ENCODE measurements at regions not wholly inside any gene's neighbourhood (a gene's known extent, or its start where the extent isn't known, plus 50 kb on each side); places are given as distances from the start of the nearest gene placed in this dataset.

DNA sequence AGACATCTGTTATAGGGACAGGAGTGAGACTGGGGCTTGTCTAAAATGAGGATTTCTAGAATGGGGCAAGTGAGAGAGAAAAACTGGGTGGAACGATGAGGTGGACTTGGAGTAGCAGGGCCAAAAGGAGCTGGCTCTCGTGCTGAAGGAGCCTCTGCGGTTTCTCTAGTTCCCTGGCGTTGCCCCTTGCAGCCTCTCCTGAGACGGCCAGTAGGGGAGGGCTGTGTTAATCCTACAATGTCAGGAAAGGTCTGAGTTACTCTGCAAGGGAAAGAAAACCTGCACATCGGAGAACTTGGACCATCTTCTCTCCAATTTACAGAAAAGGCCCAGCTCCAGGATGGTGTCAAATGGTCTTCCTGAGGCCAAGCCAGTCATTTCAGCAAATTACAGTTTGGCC lies 963.8 kb upstream of the FLRT2 start:
- no peaks in the 10 kb centered on the region for H3K36me3 ChIP-seq (ENCODE audit: insufficient read depth)
- no peak overlapping the region for H3K4me2 ChIP-seq
- peaks cover 26% of the 10 kb centered on the region for H3K9me2 ChIP-seq (ENCODE audit: insufficient read depth)
- Mint-ChIP-seq H3K9me3 (no peaks in the 10 kb centered on the region; the same call in 2 of the 3 replicates), H3K4me1 (peaks cover 9% of the 10 kb centered on the region; the same call in 1 of the 3 replicates), H3K27me3 (ENCODE audit: insufficient read depth, low read depth, poor library complexity) (peaks cover 4% of the 10 kb centered on the region), H3K4me3 (no peak overlapping the region), H3K27ac (no peak overlapping the region), H3K36me3 (ENCODE audit: low read depth) (no peaks in the 10 kb centered on the region)
- no peak overlapping the region for H3K27ac ChIP-seq (ENCODE audit: low read depth)
- no peak overlapping the region for H3K4me3 ChIP-seq
- H3K4me1 ChIP-seq (ENCODE audit: insufficient read depth), result peaks cover 5% of the 10 kb centered on the region; the same call in 1 of the 2 replicates
- no peaks in the 10 kb centered on the region for H3K27me3 ChIP-seq (ENCODE audit: insufficient read depth)
- DNase-seq (ENCODE audit: low spot score) (peak; percentile 25), ATAC-seq (peak; percentile 38; the same call in 2 of the 3 replicates)
- H3K79me2 ChIP-seq (replicated peaks; ENCODE audit: insufficient read depth), result no peaks in the 10 kb centered on the region
- TF ChIP-seq, protein P1, sequence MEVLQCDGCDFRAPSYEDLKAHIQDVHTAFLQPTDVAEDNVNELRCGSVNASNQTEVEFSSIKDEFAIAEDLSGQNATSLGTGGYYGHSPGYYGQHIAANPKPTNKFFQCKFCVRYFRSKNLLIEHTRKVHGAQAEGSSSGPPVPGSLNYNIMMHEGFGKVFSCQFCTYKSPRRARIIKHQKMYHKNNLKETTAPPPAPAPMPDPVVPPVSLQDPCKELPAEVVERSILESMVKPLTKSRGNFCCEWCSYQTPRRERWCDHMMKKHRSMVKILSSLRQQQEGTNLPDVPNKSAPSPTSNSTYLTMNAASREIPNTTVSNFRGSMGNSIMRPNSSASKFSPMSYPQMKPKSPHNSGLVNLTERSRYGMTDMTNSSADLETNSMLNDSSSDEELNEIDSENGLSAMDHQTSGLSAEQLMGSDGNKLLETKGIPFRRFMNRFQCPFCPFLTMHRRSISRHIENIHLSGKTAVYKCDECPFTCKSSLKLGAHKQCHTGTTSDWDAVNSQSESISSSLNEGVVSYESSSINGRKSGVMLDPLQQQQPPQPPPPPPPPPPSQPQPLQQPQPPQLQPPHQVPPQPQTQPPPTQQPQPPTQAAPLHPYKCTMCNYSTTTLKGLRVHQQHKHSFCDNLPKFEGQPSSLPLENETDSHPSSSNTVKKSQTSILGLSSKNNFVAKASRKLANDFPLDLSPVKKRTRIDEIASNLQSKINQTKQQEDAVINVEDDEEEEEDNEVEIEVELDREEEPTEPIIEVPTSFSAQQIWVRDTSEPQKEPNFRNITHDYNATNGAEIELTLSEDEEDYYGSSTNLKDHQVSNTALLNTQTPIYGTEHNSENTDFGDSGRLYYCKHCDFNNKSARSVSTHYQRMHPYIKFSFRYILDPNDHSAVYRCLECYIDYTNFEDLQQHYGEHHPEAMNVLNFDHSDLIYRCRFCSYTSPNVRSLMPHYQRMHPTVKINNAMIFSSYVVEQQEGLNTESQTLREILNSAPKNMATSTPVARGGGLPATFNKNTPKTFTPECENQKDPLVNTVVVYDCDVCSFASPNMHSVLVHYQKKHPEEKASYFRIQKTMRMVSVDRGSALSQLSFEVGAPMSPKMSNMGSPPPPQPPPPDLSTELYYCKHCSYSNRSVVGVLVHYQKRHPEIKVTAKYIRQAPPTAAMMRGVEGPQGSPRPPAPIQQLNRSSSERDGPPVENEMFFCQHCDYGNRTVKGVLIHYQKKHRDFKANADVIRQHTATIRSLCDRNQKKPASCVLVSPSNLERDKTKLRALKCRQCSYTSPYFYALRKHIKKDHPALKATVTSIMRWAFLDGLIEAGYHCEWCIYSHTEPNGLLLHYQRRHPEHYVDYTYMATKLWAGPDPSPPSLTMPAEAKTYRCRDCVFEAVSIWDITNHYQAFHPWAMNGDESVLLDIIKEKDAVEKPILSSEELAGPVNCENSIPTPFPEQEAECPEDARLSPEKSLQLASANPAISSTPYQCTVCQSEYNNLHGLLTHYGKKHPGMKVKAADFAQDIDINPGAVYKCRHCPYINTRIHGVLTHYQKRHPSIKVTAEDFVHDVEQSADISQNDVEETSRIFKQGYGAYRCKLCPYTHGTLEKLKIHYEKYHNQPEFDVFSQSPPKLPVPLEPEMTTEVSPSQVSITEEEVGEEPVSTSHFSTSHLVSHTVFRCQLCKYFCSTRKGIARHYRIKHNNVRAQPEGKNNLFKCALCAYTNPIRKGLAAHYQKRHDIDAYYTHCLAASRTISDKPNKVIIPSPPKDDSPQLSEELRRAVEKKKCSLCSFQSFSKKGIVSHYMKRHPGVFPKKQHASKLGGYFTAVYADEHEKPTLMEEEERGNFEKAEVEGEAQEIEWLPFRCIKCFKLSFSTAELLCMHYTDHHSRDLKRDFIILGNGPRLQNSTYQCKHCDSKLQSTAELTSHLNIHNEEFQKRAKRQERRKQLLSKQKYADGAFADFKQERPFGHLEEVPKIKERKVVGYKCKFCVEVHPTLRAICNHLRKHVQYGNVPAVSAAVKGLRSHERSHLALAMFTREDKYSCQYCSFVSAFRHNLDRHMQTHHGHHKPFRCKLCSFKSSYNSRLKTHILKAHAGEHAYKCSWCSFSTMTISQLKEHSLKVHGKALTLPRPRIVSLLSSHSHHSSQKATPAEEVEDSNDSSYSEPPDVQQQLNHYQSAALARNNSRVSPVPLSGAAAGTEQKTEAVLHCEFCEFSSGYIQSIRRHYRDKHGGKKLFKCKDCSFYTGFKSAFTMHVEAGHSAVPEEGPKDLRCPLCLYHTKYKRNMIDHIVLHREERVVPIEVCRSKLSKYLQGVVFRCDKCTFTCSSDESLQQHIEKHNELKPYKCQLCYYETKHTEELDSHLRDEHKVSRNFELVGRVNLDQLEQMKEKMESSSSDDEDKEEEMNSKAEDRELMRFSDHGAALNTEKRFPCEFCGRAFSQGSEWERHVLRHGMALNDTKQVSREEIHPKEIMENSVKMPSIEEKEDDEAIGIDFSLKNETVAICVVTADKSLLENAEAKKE (CRISPR knock-in tag; IDR thresholded peaks at IDR 0.05), result no peak
- no peak for TF ChIP-seq CREB1 (CRISPR knock-in tag; IDR thresholded peaks at IDR 0.05; ENCODE audit: low read depth)
- TF ChIP-seq NANOG (IDR thresholded peaks at IDR 0.05; ENCODE audit: borderline replicate concordance), result no peak
- TF ChIP-seq, protein P2, sequence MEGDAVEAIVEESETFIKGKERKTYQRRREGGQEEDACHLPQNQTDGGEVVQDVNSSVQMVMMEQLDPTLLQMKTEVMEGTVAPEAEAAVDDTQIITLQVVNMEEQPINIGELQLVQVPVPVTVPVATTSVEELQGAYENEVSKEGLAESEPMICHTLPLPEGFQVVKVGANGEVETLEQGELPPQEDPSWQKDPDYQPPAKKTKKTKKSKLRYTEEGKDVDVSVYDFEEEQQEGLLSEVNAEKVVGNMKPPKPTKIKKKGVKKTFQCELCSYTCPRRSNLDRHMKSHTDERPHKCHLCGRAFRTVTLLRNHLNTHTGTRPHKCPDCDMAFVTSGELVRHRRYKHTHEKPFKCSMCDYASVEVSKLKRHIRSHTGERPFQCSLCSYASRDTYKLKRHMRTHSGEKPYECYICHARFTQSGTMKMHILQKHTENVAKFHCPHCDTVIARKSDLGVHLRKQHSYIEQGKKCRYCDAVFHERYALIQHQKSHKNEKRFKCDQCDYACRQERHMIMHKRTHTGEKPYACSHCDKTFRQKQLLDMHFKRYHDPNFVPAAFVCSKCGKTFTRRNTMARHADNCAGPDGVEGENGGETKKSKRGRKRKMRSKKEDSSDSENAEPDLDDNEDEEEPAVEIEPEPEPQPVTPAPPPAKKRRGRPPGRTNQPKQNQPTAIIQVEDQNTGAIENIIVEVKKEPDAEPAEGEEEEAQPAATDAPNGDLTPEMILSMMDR (conservative IDR thresholded peaks at IDR 0.05; ENCODE audit: low read depth in 2 of 2), result peak in 1 of 2 experiments; percentile 13; a peak in 1 of 4 replicates
- H2AFZ ChIP-seq, result no peak overlapping the region
- no peaks in the 10 kb centered on the region for H3F3A ChIP-seq (replicated peaks; ENCODE audit: low read depth)
- H4K20me1 ChIP-seq (replicated peaks; ENCODE audit: insufficient read depth), result no peaks in the 10 kb centered on the region

Measured in GM23338 (cell line).